IMR-90 (cell line): ENCODE measurements at regions not wholly inside any gene's neighbourhood (a gene's known extent, or its start where the extent isn't known, plus 50 kb on each side); places are given as distances from the start of the nearest gene placed in this dataset.

ENCODE experiments used
- ATAC-seq: fragments of 200-7000 bp; cut with Tn5 transposase; 2 replicates; pipeline ENCODE4 v1.9.1; 2020; ENCODE audit warnings: low read depth, mild to moderate bottlenecking, moderate library complexity
- BruUV-seq: library from RNA; stranded (reverse); fragments of 400-500 nt; replicated peaks from 2 replicates; lab custom pipeline; 2021; lab: Mats Ljungman, UMichigan
- CTCF ChIA-PET: fragments of 300-600 bp; formaldehyde crosslinking; extraction: SDS; loops from one replicate; lab custom pipeline; 2021; ENCODE audit warnings: antibody characterized with exemption; lab: Yijun Ruan, JAX
- POLR2A ChIA-PET: fragments of 300-600 bp; sonication (Branson Sonifier 250); formaldehyde crosslinking; loops from one replicate; lab custom pipeline; 2022; ENCODE audit warnings: antibody characterized with exemption; ENCODE audit not compliant: unreplicated experiment; lab: Charles Lee
- DNase-seq: peaks from one replicate; pipeline ENCODE4 v3.0.0; 2013
- H2AFZ ChIP-seq: replicated peaks from 2 replicates; pipeline ENCODE3; 2013; ENCODE audit warnings: low read length, mild to moderate bottlenecking; ENCODE audit not compliant: poor library complexity
- H2AK5ac ChIP-seq: 2 replicates; pipeline ENCODE4 v1.6.1; 2013; ENCODE audit warnings: low read depth, low read length, inconsistent platforms
- H2AK9ac ChIP-seq: replicated peaks from 2 replicates; pipeline ENCODE3; 2013; ENCODE audit warnings: mild to moderate bottlenecking, low read depth, low read length, moderate library complexity; ENCODE audit not compliant: poor library complexity
- H2BK120ac ChIP-seq: 2 replicates; pipeline ENCODE4 v1.6.1; 2013; ENCODE audit warnings: low read depth, low read length, inconsistent platforms
- H2BK15ac ChIP-seq: 3 replicates; pipeline ENCODE4 v1.6.1; 2013; ENCODE audit warnings: low read depth, low read length, inconsistent platforms
- H2BK20ac ChIP-seq: 2 replicates; pipeline ENCODE4 v1.6.1; 2013; ENCODE audit warnings: low read depth, mild to moderate bottlenecking, inconsistent platforms, low read length, moderate library complexity
- H2BK5ac ChIP-seq: 2 replicates; pipeline ENCODE4 v1.6.1; 2013; ENCODE audit warnings: mild to moderate bottlenecking, low read depth, low read length, inconsistent platforms; ENCODE audit not compliant: poor library complexity, severe bottlenecking
- H3K14ac ChIP-seq: replicated peaks from 2 replicates; pipeline ENCODE4 v1.6.1; 2013; ENCODE audit warnings: low read depth, low read length, inconsistent platforms
- H3K18ac ChIP-seq: 2 replicates; pipeline ENCODE4 v1.6.1; 2013; ENCODE audit warnings: low read depth, low read length, control low read depth
- H3K23ac ChIP-seq: 2 replicates; pipeline ENCODE4 v1.6.1; 2013; ENCODE audit warnings: low read depth, low read length, inconsistent platforms
- H3K27ac ChIP-seq: 2 replicates; pipeline ENCODE4 v1.5.1; 2013; ENCODE audit warnings: mild to moderate bottlenecking, control low read depth, low read length; ENCODE audit not compliant: insufficient read depth
- H3K27me3 ChIP-seq: 2 replicates; pipeline ENCODE4 v1.6.1; 2013; ENCODE audit warnings: low read length; ENCODE audit not compliant: control insufficient read depth, insufficient read depth
- H3K36me3 ChIP-seq: 2 replicates; pipeline ENCODE4 v1.6.1; 2013; ENCODE audit warnings: low read length, mixed read lengths; ENCODE audit not compliant: control insufficient read depth, insufficient read depth
- H3K4ac ChIP-seq: 2 replicates; pipeline ENCODE4 v1.6.1; 2013; ENCODE audit warnings: low read depth, low read length, inconsistent platforms
- H3K4me1 ChIP-seq: 2 replicates; pipeline ENCODE4 v1.6.1; 2013; ENCODE audit warnings: low read length, mixed read lengths; ENCODE audit not compliant: control insufficient read depth, insufficient read depth
- H3K4me2 ChIP-seq: 2 replicates; pipeline ENCODE4 v1.6.1; 2013; ENCODE audit warnings: low read depth, mild to moderate bottlenecking, control low read depth, low read length, moderate library complexity
- H3K4me3 ChIP-seq: 2 replicates; pipeline ENCODE4 v1.5.1; 2013; ENCODE audit warnings: low read depth, mild to moderate bottlenecking, control low read depth, low read length, moderate library complexity; ENCODE audit not compliant: insufficient read depth
- H3K56ac ChIP-seq: 2 replicates; pipeline ENCODE4 v1.6.1; 2013; ENCODE audit warnings: low read length, inconsistent platforms; ENCODE audit not compliant: insufficient read depth; ENCODE audit errors: extremely low read depth
- H3K79me1 ChIP-seq, 2 experiments: 2 replicates each; pipeline ENCODE4 v1.6.1; 2013; ENCODE audit warnings: low read length in 2 of 2, inconsistent platforms in 1 of 2, low read depth in 1 of 2
- H3K9ac ChIP-seq: 2 replicates; pipeline ENCODE4 v1.6.1; 2013; ENCODE audit warnings: low read depth, low read length, control low read depth
- H3K9me1 ChIP-seq: 2 replicates; pipeline ENCODE4 v1.6.1; 2013; ENCODE audit warnings: low read length, inconsistent platforms; ENCODE audit not compliant: insufficient read depth
- H3K9me3 ChIP-seq: 2 replicates; pipeline ENCODE4 v1.6.1; 2013; ENCODE audit warnings: low read length; ENCODE audit not compliant: control insufficient read depth, insufficient read depth
- H4K20me1 ChIP-seq: 2 replicates; pipeline ENCODE4 v1.6.1; 2013; ENCODE audit warnings: low read length, inconsistent platforms; ENCODE audit not compliant: insufficient read depth
- H4K5ac ChIP-seq: 2 replicates; pipeline ENCODE4 v1.6.1; 2013; ENCODE audit warnings: mild to moderate bottlenecking, low read depth, low read length, control low read depth
- H4K8ac ChIP-seq, 2 experiments: 2 replicates each; pipeline ENCODE4 v1.6.1; 2013; ENCODE audit warnings: low read depth in 2 of 2, low read length in 2 of 2, control low read depth in 1 of 2, inconsistent platforms in 1 of 2
- H4K91ac ChIP-seq: 2 replicates; pipeline ENCODE4 v1.6.1; 2013; ENCODE audit warnings: low read depth, low read length, inconsistent platforms; ENCODE audit not compliant: insufficient read depth
- BHLHE40 ChIP-seq: fragments of 150-350 bp; IDR thresholded peaks from 2 replicates; pipeline ENCODE4 v1.6.1; 2016; ENCODE audit warnings: mild to moderate bottlenecking, low read depth, low read length
- CEBPB ChIP-seq: IDR thresholded peaks from 2 replicates; pipeline ENCODE4 v1.6.1; 2012; ENCODE audit warnings: low read depth, low read length, improper control_type of control experiment
- CHD1 ChIP-seq: IDR thresholded peaks from 2 replicates; pipeline ENCODE4 v1.6.1; 2012; ENCODE audit warnings: low read depth, low read length, improper control_type of control experiment
- FOS ChIP-seq: fragments of 150-350 bp; IDR thresholded peaks from 2 replicates; pipeline ENCODE4 v1.6.1; 2016; ENCODE audit warnings: low read depth, low read length
- MAZ ChIP-seq: IDR thresholded peaks from 2 replicates; pipeline ENCODE4 v1.6.1; 2012; ENCODE audit warnings: low read depth, mild to moderate bottlenecking, low read length, improper control_type of control experiment, moderate library complexity, borderline replicate concordance
- MXI1 ChIP-seq: IDR thresholded peaks from 2 replicates; pipeline ENCODE4 v1.6.1; 2012; ENCODE audit warnings: low read depth, mild to moderate bottlenecking, low read length, moderate library complexity, borderline replicate concordance
- NFE2L2 ChIP-seq: fragments of 150-350 bp; IDR thresholded peaks from 2 replicates; pipeline ENCODE4 v1.6.1; 2016; ENCODE audit warnings: low read depth, mild to moderate bottlenecking, low read length
- POLR2A ChIP-seq: IDR thresholded peaks from 2 replicates; pipeline ENCODE4 v1.6.1; 2012; ENCODE audit warnings: mild to moderate bottlenecking, low read depth, low read length
- RAD21 ChIP-seq: IDR thresholded peaks from 2 replicates; pipeline ENCODE4 v1.6.1; 2012; ENCODE audit warnings: low read length, improper control_type of control experiment
- RFX5 ChIP-seq: IDR thresholded peaks from 2 replicates; pipeline ENCODE4 v1.8.0; 2012; ENCODE audit warnings: low read depth, mild to moderate bottlenecking, low read length, moderate library complexity
- WGBS, 2 experiments: methylation state at CpG; one replicate each; pipeline versions ENCODE4 v1.1.5 to v1.1.7; 2013; ENCODE audit warnings: missing lambda C conversion rate in 2 of 2; ENCODE audit not compliant: insufficient read length in 1 of 2; ENCODE audit errors: extremely low coverage in 2 of 2; 5-methylcytosine and 5-hydroxymethylcytosine counted together
- dilution Hi-C: fragments of 300-500 bp; cut with HindIII; formaldehyde crosslinking; loops from one replicate; pipeline ENCODE4 v1.14.3; 2018; ENCODE audit warnings: low sequenced_read_pairs; ENCODE audit not compliant: unreplicated experiment
- in situ Hi-C: fragments of 300-500 bp; cut with MboI; formaldehyde crosslinking; loops from 3 replicates; pipeline ENCODE4 v1.14.3; 2019; ENCODE audit warnings: low sequenced_read_pairs, inconsistent platforms, mixed read lengths
- intact Hi-C: fragments of 100-400 bp; cut with micrococcal nuclease; formaldehyde crosslinking; loops from 2 replicates; pipeline ENCODE4 v1.10.0; 2022
- TF ChIP-seq, protein P1 (sequence below): conservative IDR thresholded peaks from 2 replicates; pipeline ENCODE4 v1.5.1; 2012; ENCODE audit warnings: mild to moderate bottlenecking, low read depth, low read length, improper control_type of control experiment

DNA sequence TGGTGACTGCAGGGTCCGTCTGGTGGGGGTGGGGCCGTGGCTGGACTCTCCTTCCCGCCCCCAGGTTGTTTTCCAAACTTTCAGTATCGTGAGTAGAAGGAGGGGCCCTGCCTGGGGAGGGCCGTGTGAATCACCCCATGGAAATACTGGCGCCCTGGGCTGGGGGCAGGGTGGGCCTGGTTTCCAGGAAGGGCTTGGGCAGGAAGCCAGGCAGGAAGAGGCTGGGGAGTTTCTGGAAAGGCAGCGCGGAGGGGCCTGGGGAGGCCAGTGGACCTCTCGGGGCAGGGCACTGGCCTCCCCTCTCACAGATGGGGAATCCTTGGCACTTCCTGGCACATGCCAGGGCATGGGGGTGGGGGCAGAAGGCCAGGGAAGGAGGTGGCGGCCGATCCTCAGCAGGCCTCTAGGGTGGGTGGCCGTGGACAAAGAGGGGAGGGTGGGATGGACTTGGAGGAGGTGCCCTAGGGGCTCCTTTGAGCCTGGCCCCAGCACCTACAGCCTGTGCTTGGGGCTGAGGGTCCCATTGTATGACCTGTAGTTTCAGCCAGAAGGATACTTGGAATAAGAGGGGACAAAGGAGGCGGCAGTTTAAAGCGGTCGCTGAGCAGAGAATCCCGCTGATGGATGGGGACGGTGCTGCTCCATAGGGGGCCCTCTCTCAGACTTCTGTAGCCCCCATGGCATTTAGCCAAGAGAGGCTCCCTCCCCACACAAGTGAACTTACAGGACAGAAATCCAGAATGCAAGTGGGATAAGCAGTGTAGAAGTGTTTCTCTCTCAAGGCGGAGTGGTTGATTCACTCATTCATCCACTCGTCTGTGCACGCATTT, 56.5 kb upstream of the GATA2 start:
- Histone ChIP-seq H3K4ac (peak overlapping the region; percentile 70), H2AFZ (peak overlapping the region; percentile 91), H2AK9ac (peak overlapping the region; percentile 87), H2AK5ac (peak overlapping the region; percentile 95), H3K9me1 (peaks cover 19% of the 10 kb centered on the region), H3K23ac (peak overlapping the region; percentile 91; the same call in 1 of the 2 replicates), H2BK5ac (peak overlapping the region; percentile 80), H3K4me3 (no peak overlapping the region), H3K36me3 (no peaks in the 10 kb centered on the region), H4K91ac (peak overlapping the region; percentile 96), H3K4me1 (peaks cover 22% of the 10 kb centered on the region), H4K5ac (peak overlapping the region; percentile 62), H4K20me1 (no peaks in the 10 kb centered on the region), H3K27ac (peak overlapping the region; percentile 63), H4K8ac (peak overlapping the region; percentile 68 to 97), H3K18ac (peak overlapping the region; percentile 25), H3K9me3 (no peaks in the 10 kb centered on the region), H3K14ac (peak overlapping the region; percentile 63; the same call in 1 of the 2 replicates), H2BK20ac (peak overlapping the region; percentile 70), H3K27me3 (peaks cover under 1% of the 10 kb centered on the region; the same call in 1 of the 2 replicates), H2BK120ac (peak overlapping the region; percentile 94), H2BK15ac (peak overlapping the region; percentile 89; the same call in 2 of the 3 replicates), H3K4me2 (peak overlapping the region; percentile 59), H3K56ac (peak overlapping the region; percentile 25; the same call in 1 of the 2 replicates), H3K79me1 (no peaks in the 10 kb centered on the region), H3K9ac (no peak overlapping the region)
- WGBS, 2 experiments = 79% methylated on average over 9 of the region's 20 CpGs; no CpG with 5 or more reads in 1 of the 2 experiments
- no TSS peak for BruUV-seq
- intact Hi-C loops (no loop called here), dilution Hi-C loops (no loop called here), in situ Hi-C loops (no loop called here)
- ChIA-PET CTCF (no interaction called here), POLR2A (no interaction called here)
- TF ChIP-seq, protein P1, sequence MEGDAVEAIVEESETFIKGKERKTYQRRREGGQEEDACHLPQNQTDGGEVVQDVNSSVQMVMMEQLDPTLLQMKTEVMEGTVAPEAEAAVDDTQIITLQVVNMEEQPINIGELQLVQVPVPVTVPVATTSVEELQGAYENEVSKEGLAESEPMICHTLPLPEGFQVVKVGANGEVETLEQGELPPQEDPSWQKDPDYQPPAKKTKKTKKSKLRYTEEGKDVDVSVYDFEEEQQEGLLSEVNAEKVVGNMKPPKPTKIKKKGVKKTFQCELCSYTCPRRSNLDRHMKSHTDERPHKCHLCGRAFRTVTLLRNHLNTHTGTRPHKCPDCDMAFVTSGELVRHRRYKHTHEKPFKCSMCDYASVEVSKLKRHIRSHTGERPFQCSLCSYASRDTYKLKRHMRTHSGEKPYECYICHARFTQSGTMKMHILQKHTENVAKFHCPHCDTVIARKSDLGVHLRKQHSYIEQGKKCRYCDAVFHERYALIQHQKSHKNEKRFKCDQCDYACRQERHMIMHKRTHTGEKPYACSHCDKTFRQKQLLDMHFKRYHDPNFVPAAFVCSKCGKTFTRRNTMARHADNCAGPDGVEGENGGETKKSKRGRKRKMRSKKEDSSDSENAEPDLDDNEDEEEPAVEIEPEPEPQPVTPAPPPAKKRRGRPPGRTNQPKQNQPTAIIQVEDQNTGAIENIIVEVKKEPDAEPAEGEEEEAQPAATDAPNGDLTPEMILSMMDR = no peak
- TF ChIP-seq CHD1 (no peak), BHLHE40 (peak; percentile 42; the same call in 1 of the 2 replicates), RFX5 (no peak), RAD21 (no peak), MAZ (peak; percentile 77; the same call in 1 of the 2 replicates), CEBPB (no peak), POLR2A (no peak), MXI1 (0 out of 2 replicates have a peak, but pooled peaks have one; percentile 19), FOS (peak; percentile 31; the same call in 1 of the 2 replicates), NFE2L2 (no peak)
- DNase-seq (peak; percentile 76), ATAC-seq (peak; percentile 70)
